Activated CD8-positive, alpha-beta memory T cell treated with anti-CD3 and anti-CD28 coated beads for 4 hours (primary cell): ENCODE measurements at regions not wholly inside any gene's neighbourhood (a gene's known extent, or its start where the extent isn't known, plus 50 kb on each side); places are given as distances from the start of the nearest gene placed in this dataset.

Experiments
- DNase-seq, 2 donors: peaks; one replicate each; pipeline ENCODE4 v3.0.0-alpha.2; 2020; ENCODE audit warnings: low read depth in 2 of 2

DNA sequence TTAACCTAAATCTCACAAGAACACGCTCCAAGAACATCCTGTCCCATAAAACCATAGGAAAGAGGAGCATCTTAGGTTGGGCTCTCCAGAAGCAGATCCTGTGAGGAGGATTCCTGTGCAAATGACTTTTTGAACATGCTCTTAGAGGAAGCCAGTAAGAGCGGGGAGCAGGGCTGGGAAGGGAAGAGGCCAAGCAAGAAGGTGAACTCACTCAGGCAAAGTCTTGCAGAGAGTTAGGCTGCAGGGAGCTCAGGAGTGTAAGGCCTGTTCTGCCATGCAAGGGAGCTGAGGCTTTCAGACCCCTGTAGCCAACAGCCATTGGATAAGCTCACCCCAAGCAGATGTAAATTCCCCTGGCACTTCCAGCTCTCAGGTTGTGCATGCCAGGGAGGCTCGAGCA lies 63.6 kb upstream of the LY86 start:
- DNase-seq = no peak

DNA sequence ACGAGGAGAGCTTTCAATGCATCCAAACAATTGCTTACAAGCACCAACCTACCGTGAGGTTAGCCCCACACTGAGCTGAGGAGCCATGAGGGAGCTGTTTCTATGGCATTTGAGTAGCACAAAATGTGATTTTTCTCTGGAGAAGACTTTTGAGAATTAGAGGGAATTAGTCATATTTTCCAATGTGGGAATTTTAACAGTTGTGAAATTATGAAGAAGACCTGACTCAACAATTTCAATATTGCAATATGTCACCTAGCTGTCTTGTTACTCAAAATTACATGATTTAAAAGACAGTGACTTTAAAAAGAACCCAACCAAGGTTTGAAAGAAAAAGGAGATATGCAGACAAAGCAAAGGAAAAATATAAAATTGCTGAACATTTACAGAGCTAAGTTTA lies 62.6 kb upstream of the LY86 start:
- no peak for DNase-seq

GRCh38 chr6:6529275-6529674 lies 59.2 kb upstream of the LY86 start:
- DNase-seq = no peak

DNA sequence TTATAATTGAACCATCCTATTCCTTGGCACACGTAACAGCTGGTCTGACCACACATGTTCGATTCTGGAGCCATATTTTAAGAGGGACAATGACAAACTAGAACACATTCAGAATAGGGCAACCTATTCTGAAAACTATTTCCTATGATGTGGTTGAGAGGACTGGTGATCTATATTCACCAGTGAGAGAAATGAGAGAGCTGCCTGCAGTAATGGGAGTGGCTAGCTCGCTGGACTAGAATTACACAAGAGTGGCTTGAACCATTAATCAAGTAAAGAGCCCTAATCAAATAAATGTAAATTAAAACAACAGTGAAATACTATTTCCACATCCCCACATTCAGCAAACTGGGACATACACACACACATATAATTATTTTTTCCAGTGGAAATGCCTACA lies 55.3 kb upstream of the LY86 start:
- no peak for DNase-seq

- no peak for DNase-seq
Observed at GRCh38 chr6:6534399-6534798, 54.1 kb upstream of the LY86 start.

- DNase-seq = no peak
Observed at GRCh38 chr6:6537488-6538260, 50.8 kb upstream of the LY86 start.

DNA sequence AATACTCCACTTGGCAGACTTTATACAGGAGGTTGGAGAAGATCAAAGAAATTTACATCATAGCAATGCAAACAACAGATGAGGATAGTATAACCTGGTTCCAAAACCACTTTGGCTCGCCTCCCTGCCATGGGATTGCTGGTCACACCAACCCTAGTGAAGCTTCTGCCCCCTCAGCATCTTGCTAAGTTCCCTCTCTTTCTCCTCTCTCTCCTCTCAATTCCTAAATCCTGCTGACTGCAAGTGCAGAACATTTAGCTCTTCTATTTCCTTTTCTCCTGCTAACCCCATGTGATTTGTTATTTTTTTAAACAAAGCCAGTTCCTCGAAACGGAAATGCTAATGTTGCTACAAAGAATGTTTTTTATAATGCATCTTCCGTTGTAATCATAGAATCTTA lies 50.3 kb upstream of the LY86 start:
- DNase-seq = no peak
